Islet precursor cell (in vitro differentiated cells): ENCODE measurements at regions not wholly inside any gene's neighbourhood (a gene's known extent, or its start where the extent isn't known, plus 50 kb on each side); places are given as distances from the start of the nearest gene placed in this dataset.

ENCODE experiments used
- DNase-seq: peaks from one replicate; pipeline ENCODE4 v3.0.0-alpha.2; 2018

DNA sequence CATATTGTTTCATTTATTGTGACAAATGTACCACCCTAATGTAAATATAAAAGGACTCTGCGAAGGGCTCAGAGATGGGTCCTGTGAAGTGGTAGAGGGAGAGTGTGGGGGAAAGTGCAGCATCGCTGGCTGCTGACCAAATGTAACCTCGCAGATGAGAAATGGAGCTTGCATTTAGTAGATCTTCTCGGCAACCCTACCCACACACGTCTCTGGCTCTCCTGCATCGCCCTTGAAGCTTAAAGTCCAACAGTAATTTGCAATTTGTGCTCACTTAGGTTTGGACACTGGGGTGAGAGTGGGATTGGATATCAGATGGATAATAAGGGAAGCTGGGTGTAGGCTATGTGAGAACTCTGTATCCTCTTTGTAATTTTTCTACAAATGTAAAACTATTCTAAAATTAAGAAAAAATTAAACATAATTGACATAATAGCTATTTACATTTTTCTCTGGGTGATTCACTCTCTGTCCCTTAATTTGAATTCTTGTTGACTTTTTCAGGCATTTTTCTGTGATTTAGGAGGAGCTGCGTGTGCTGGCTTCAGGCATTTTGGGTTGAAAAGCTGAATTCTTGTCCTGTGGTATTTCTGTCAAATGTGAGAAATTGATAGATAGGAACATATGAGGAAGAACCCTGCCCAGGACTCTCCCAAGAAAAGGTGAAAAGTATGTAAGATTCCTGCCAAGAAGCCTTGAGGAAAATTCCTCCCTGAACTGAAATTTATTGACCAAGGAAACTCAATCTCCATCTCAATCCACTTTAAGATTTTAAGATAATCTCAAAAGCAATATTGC is 524.7 kb upstream of the MCTP2 start:
- DNase-seq: no peak

DNA sequence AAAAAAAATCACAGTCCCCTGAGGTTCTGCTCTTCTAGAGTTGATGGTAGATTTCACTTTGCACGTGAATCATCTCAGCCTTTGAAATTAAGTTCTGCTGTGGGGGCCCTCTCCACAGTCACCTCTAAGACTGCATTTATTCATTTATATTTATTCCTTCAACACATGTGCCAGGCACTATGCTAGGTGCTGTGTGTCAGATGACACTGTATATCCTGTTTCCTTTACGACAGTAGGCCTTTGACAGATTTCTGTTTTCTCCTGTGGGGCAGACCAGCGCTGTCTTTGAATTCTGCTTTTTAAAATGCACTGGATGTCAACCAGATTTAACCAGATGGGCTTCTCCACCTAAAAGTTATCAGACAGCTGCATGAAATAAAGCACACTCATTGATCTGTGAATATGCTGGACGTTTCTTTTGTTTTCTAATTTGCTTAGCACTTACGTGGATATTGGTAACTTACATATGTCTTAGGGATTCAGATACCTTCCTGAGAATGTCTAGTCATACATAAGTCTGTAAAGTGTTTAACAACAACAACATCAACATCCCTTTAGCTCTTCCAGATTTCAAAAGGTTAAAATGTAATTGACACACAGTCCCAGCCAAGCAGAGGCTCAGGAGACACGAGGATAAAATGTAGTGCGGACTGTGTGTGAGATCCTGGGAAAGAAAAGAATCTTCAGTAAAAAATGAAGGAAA is 525.5 kb upstream of the MCTP2 start:
- no peak for DNase-seq

DNA sequence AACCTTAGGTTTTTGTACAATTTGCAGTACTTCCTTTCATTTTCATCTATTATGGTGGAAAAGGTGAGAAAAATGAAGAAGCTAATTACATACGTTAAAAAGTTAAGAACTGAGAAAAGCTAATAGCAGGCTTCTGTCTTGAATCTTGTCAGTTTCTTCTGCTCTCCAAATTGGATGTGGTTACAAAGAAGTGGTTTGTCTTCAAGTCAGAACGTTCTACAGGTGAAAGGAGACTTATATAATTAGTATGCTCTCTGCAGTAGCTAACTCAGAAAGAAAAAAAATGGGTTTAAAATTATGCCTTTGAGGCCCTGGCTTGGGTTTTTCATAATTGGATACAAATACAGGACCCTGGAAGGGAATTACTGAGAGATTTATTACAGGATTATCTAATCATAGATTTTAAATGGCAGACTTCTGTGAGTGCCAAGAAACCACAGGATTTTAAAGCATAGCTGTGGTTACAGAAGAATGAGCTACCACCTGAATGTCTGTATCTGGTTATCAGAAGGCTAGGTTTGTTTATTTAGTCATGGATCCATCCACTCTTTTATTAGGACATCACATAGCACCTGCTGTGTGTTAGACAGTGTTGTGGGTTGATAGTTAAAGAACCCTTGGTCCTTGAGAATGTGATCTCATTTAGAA is 528.1 kb upstream of the MCTP2 start:
- no peak for DNase-seq

DNA sequence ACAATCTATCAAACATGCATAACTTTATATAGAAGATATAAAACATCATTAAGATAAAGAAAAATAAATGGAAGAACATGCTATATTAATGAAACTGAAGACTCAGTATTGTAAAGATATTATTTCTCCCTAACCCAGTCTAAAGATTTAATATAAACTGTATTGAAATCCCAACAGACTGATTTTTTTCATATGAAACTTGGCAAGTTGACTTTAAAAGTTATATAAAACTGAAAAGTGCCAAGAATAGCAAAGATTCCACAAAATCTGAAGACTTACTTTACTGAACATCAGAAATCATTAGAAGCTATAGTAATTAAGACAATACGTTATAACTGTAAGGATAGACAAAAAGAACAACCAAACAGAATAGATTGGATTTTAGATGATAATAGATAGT is 531.3 kb upstream of the MCTP2 start:
- DNase-seq: no peak

DNA sequence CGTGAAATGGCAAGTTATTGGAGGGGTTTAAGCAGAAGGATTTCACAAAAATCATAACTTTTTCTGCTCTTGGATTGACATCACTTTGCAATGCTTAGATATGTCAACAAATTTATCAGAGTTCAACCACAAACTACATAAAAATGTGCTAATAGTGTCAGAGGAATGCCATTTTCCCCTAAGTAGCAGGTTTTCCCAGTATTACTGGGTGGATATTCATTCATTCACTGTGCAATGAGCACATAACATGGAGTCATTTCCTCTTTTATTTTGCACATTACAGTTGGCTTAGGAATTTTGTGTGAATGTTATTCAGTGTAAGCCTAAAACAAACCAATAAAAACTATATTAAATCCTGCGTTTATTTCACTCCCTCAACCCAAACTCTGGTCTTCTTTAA is 537.3 kb upstream of the MCTP2 start:
- no peak for DNase-seq

DNA sequence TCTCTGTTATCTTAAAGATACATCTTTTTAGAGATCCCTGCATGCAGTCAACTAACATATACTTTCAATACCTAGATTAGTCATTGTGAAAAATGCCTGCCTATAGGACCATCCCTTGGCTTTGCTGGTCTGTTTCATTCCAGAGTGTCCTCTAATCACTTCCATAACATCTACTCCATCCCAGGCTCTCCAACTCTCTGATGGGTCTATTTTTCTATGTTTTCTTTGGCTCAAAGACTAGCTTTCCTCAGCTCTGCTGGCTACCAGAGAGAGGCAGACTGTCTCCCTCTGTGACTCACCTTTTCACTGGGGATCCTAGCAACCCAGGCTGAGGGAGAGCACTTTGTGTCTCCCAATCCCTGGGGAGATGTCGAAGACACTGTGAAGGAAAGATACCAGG is 547.7 kb upstream of the MCTP2 start:
- no peak for DNase-seq

DNA sequence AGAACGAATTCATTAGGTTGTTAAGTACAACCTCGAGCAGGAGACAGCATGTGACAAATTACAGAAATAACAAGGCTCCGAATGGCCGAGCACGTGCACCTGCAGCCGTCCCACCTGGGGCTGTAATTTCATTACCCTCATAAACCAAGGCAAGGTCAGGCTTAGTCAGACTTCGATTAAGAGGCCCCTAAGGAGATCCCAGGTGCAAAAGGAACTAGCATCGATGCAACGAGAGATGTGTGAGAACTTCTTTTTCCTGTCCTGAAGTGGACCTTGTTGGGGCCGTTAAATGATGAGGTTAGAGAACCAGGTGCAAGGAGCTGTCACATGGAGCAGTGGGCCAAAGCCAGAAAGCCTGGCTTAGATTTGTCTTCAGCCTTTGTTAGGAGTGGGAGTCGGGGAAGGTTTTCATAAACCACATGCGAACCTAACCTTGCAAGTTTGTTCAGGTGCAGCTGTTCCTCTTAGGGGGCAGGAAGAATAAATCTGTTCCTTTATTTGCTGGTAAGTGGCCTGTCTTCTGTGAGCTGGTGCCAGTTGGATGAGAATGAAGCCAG is 559.9 kb upstream of the MCTP2 start:
- DNase-seq: no peak

DNA sequence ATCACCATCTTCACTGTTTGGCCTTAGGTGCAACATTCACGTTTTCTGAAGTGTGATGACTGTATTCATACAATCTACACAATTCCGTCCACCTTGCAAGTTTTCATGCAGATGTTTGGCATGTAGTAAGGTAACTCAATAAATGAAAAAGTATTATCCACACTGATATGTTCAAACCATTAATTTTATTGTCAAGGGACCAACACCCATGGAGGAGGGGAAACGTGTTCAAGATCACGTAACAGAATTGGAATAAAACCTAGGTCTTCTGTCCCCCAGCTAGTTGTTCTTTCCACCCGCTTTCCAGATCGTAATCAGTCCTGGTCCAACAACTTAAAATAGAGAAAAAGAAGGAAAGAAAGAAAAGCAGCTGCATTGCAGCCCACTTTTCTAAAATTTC is 560.4 kb upstream of the MCTP2 start:
- no peak for DNase-seq

DNA sequence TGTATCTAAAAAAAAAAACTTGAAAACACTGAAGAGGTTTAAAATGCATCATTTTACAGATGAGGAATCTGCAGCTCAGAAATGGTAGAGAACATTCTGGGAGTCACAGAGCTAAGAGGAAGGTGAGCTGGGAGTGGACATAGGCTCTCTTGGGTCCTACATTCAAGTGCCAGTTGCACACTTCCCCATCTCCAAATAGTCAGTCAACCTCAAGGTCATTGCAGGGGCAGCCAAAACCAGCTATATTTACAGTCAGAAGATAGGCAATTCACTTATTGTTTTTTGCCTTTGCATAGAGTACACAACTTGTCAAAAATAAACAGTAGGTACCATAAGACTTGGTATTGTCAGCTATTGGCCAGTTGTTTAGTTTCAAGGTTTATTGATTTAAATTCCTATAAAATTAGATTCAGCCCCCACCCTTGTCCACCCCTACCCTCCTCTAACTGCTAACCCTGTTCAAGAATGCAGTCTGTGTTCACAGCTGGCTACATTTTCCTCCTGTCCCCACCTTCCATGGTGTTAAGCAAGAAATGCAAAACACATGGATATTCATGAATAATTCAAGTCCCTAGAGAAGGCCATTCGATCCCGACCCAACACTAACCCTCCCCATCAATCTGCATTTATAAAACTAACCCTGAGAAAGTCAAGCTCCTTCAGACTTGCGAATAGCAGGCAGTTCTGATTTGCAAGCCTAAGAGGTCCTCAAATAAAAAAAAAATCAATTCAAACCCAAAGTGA is 567.0 kb upstream of the MCTP2 start:
- no peak for DNase-seq

DNA sequence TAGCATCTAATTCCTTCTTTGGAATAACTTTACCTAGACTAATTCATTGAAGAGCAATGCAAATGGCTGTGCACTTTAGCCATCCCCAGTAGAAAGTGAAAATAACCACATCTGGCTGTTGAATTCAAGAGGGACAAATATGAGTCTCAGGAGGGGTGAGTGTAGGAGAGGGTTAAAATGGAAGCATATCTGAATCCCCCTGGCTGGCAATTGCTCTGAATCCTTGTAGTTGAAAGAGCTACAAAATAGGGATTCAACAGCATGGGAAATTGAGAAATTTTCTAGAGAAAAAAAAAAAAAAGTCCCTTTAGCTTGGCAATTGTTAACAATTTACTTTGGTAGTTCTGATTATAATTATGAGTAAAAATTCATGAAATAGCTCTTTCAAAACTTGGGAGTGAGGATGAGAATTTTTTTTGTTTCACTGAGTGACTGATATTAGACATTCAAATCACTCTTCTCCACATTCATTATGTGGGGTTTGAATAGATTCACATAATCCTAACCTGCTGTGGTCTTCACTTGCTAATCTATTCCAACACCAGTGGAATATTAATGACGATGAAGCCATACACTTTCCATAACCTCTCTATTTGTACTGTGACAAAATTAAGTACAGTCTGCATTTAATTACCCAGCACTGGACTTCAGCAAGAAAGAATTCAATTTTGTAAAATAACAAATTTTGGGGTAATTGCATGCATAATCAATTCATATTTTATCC is 569.0 kb upstream of the MCTP2 start:
- DNase-seq: no peak

DNA sequence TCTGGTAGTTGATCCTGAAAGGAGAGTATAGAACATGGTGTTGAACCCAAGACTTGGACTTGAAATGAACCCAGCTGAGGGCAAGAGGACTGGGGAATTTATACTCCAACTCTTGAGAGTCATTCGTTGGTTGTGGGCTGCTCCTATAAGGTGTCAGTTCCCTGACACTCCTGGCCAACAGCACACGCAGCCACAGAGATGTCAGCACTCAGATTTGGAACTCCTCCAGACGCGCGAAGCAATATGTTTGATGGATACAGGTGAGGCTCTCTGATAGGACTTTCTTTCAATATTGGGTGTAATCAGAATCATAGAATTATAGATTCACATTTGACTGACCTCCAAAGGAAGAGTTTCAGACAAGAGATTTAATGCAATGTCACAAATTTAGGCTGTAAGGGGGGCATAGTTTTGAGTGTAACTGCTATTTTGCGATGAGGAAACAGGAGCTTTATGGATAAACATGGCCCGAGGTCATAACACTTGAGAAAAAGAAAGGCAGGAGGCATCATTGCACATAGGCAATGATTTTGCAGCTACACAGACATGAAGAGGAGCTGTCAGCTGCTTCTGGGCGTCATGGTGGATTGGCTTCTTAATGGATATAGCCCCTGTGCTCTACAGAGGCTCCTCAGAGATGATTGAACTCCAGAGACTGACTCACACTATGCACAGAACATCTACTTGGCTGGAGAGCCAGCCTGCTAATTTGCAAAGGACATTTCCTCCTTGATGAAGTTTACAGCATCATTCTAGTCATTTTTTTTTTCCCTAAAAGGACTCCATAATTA is 569.2 kb upstream of the RGMA start:
- no peak for DNase-seq

DNA sequence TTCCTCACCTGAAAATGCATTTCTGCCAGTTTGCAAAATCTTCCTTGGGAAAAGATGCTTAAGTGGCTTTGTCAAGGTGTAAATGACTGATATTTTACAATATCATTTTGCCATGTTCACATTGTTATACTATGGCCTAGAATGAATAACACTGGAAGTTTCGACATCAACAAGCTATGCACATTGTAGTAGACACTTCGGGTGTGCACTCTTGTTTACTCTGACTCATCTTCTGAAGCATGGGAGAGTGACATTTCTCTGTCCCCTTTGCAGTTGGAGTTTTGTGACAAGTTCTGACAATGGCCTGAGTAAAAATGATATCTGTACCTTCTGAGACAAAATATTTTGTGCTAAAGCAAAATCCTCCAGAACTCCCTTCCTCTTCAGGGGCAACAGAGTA is 567.0 kb upstream of the RGMA start:
- no peak for DNase-seq

DNA sequence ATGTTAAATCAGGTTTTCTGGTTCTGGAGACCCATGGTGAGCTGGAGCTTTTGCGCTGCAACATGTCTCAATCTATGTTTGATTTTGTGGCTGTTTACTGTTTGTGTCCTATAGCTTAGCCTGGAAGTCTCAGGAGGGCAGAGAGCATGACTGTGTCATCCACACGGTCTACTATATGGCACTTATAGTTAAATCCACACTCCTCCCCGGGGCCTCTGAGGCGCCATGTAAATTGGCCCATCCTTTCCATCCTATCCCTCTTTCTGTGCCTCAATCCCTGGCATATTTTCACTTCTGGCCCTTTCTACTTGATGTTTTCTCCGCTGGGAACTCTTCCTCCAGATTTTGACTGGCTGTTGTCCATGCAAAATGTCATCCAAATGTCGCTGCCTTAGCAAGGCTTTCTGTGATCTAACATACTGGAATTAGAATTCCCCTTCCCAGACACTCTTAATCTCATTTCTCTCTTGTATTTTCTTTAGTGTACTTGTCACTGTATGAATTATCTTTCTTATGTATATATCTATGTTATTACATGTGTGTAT is 560.8 kb upstream of the RGMA start:
- no peak for DNase-seq

DNA sequence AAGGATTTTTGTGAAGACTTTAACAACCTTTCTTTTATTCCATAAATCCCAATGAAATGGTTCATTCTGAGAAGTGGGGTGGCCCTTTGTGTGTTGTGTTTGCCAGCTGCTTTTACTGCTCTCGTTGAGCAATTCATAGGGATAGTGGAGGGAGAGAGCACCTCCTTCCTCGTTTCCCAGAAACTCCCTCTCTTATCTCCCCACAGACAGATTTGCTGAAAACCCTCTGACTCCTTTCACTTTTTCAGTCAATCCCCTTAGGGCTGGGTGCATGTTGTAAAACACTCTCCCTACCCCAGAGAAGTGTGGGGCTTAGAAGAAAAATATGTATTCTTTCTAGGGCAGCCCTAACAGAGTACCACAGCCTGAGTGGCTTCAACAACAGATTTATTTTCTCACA is 557.2 kb upstream of the RGMA start:
- DNase-seq: no peak

DNA sequence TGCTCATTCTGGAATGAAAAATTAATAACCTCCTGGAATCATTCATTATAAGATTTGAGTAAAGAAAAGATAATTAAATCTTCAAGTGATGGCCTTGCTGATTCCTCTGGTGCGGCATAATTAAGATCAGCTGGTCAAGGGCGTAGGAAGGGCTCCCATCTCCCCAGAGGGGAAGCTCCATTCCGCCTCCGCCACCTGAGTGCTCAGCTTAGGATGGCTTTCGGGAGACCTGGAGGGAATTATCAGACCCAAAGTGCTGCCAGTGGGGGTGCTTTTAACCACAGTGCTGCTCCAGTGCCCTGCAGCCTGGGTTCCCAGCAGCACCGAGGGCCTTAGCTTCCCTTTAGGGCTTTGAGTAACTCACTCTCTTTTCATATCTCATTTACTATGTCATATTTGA is 556.6 kb upstream of the RGMA start:
- no peak for DNase-seq

DNA sequence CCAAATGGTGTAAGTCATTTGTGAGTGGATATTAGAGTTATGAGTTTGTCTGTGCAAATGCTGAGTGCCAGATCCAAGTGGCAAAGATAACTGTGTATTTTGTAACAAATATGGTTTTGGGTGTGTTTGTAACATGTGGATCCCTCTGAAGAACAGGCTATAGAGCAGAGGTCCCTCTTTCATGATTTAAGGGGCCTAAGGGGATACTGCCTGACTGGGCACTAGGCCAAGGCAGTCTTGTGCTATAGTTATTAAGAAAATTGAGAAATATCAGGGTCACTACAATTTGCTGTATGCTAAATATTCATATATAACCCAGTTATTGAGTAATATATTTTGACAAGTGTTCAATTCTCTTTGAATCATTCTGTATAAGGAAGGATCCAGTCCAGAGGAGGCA is 555.6 kb upstream of the RGMA start:
- DNase-seq: no peak

DNA sequence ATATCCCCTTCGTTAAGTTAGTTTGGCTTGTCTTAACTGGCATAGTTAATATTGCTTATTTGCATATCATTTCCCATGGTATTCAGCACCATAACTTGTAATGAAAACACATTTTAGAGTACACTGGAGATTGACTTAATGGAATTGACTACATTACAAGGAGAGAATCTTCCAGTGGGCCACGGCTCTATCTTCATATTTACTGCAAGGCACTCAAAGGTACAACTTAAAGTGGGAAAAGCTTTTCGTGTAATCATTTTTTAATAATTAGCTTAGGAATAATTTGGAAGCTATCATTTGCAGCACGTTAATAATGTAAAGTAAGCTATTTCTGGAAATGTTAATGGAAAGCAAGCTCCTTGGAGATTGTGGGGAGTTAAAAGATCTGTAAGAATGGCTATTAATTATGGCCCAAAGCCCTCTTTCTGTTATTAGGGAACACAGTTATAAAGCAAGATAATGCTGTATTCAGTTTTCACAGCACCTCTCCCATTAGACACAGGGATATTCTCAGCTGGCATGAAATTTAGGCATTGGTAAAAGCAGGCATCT is 551.5 kb upstream of the RGMA start:
- no peak for DNase-seq

DNA sequence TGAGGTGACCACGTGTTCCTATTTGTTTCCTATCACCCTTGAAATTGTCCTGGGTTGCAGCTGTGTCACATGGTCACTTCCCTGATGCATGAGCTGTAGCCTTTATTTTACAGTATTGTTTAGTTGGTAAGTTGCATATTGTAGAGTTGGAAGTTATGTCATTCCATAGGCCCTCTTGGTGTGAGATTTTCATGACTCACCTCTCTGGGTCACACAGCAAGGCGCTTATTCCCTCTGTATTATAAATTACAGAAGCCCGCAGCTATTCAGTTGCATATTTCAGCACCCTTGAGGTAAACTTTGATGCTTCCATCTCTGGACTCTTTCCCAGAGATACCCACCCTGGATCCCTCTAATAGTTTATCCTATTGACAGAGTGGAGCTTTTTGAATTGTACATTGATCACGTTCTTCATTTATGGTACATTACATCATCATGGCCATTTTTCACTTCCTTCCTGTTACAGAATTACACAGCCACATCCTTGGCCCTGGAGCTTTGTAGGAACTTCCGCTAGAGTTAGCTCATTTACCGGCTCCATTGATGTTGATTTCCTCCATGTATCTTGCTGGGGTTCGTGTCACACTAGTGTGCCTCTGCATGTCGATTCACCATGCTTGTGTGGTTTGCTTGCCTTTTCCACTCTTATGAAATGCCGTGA is 543.1 kb upstream of the RGMA start:
- DNase-seq: no peak

DNA sequence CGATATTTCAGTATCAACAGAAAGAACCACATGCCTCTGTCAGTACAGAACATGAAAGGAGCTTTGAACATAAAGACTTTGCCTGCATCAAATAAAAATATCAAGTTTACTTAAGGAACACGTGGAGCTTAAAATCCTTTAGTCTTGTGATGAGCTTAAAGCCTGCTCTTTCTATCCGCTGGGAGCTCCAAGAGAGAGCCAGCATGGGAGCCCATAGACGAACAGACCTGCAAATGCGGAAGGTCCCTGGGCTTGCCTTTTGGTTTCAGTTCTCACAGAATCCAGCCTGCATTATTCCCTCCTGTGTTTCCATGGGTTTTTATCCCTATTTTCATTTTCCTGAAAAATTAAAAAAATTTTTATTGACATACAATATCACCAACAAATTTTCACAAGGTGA is 530.6 kb upstream of the RGMA start:
- no peak for DNase-seq

DNA sequence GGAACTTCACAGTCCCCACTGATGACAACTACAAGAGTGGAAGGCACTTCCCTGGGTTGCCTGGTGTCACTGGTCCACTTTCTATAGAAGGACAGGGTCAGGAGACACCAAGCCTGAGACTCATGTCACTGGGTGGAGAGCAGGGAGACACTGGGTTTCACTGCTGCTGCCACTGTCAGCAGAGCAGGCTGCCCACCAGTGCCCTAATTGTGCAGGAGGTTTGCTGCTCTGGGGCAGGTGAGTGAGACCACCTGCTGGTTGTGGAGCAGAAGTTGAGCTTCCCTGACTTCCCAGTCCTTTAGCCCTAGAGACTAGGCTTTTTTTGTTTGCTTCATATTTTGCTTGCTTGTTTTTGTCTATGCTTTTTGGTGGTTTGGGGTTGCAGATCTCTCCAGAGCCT is 528.4 kb upstream of the RGMA start:
- DNase-seq: peak; percentile 55
